HG03520 (cell line): ENCODE measurements at regions not wholly inside any gene's neighbourhood (a gene's known extent, or its start where the extent isn't known, plus 50 kb on each side); places are given as distances from the start of the nearest gene placed in this dataset.
"Not testable (repeated sequence)": the region's sequence is repeated elsewhere in the genome, so short reads cannot be mapped to it uniquely, and the experiment has no call there.

Experiments
- ATAC-seq: cut with Tn5 transposase; IDR thresholded peaks from one replicate; pipeline ENCODE4 v1.9.1; 2021; ENCODE audit warnings: mild to moderate bottlenecking, moderate library complexity; ENCODE audit not compliant: unreplicated experiment

DNA sequence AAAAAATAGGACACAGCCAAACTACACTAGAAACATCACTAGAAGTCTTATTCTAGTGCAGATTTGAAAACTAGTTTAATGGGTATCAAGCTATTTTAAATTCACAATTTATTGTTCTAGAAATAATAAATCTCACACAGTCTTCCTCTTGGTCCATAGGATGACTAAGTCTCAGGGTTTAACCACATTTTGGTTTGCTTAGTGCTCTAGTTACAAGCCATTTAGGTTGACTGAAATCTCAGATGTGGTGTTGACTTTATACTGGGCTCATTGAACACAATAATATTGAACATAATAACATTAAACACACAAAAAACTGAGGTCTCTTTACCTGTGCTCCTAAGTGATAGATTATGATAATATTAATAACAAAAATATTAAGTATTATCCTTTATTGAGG, 760.3 kb upstream of the CCDC179 start:
- ATAC-seq: no peak

DNA sequence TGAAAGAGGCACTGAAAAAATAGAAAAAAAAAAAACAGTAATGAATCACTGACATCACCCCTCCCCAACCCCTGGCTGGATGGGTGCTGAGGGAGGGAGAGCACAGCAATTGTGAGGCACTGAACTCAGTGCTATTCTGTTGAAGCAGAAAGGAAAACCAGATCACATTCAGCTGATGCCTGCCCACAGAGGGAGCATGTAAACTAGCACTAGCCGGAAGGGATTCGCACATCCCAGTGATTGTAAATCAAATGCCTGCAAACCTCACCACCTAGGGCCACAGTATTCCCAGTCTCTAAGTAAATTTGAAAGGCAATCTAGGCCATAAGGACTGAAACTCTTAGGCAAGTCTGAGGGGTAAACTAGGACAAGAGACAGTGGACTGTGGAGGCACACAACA, 772.0 kb upstream of the CCDC179 start:
- ATAC-seq: no peak

DNA sequence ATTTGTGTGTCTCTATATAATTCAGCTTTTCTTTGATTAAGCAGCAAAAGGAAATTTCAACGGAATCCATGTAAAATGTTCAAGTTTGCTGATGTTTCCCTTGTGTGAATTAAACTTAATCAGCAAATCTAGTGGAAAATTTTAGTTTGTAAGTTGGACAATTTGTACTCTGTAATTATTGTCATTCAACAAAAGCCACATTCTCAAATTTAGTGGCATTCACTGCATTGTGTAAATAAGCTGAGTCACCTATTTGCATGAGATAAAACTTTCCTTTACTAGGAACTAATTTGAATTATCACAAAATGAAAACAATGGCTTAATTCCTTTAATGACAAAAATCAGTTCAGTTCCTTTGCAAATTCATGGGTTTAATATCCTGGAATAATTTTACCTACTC, 784.2 kb upstream of the CCDC179 start:
- no peak for ATAC-seq

DNA sequence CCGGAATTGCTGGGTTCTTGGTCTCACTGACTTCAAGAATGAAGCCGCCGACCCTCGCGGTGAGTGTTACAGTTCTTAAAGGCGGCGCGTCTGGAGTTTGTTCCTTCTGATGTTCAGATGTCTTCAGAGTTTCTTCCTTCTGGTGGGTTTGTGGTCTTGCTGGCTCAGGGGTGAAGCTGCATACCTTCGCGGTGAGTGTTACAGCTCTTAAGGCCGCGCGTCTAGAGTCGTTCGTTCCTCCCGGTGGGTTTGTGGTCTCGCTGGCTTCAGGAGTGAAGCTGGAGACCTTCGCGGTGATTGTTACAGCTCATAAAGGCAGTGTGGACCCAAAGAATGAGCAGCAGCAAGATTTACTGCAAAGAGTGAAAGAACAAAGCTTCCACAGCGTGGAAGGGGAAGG, 792.1 kb upstream of the CCDC179 start:
- not testable (repeated sequence) for ATAC-seq

DNA sequence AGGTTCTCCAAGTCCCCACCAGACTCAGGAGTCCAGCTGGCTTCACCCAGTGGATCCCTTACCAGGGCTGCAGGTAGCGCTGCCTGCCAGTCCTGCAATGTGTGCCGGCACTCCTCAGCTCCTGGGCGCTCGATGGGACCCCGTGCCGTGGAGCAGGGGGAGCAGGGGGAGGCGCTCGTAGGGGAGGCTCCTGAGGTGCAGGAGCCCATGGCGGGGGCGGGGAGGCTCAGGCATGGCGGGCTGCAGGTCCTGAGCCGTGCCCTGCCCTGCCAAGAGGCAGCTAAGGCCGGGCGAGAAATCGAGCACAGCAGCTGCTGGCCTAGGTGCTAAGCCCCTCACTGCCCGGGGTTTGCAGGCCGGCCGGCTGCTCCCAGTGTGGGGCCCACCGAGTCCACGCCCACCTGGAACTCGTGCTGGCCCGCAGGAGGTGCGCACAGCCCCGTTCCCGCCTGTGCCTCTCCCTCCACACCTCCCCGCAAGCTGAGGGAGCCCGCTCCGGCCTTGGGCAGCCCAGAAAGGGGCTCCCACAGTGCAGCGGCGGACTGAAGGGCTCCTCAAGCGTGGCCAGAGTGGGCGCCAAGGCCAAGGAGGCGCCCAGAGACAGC, 792.9 kb upstream of the CCDC179 start:
- ATAC-seq: no peak

DNA sequence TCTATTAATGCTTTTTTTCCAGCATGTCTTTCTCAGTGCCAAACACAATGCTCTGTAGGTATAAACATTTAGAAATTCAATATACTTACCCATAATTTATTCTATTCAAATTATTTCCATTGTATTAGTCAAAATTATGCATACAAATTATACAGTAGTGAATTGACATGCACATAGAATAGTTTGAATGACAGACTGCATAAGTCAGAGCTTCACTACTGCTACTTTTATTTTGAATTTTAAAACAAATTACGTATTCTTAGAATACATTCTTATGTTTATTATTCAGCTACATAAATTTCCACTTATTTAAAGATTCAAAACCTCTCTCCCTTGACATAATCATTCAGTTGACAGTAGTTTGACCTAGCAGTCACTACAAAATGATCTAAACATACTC, 808.0 kb upstream of the CCDC179 start:
- no peak for ATAC-seq

DNA sequence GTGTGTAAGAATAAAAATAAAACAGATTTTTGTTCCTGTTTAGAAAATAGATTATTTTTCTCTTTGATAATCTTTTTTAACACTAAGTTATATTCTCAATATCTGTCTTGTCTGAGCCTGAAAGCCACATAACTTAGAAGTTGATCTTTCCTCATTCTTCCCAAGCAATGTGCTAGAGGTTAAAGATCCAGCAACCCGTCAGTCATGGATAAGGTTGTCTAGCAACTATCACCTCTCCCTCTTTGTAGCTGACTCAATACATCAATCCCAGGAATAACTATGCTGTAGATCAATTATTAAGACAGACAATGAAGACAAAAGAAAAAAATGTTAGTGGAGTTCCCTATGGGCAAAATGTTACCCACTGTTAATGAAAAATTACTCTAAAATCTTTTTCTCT, 813.1 kb upstream of the CCDC179 start:
- ATAC-seq: no peak

DNA sequence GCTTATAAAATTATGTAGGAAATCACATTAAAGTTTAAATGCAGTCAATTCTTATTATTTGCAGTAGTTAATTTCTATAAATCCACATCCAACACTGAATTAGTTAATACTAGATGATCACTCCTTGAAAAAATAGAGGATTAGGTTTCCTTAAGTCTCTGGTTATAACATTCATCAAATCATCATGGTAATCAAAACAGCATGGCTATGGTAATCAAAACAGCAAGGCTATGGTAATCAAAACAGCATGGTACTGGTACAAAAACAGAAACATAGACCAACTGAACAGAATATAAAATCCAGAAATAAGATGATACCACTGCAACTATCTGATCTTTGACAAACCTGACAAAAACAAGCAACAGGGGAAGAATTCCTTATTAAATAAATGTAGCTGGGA, 814.6 kb upstream of the CCDC179 start:
- ATAC-seq: no peak

DNA sequence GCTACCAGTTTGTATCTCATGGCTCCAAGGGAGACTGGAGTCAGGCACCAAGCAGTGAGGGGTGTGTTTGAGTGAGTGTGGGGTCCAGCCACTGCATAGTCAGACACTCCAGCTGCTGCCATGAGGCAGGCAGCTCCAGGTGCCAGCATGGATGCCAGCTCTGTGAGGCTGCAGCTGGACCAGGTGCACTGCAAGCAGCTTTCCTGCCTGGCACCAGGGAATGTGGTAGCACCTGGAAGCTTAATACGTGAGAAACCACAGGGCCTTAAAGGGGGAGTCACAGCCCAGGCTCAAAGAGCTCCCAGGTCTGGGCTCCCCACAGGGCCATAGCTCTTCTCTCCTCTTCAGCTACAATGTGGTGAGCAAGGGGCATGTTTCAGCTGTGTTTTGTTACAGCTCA, 817.8 kb upstream of the LUZP2 start:
- ATAC-seq: no peak

DNA sequence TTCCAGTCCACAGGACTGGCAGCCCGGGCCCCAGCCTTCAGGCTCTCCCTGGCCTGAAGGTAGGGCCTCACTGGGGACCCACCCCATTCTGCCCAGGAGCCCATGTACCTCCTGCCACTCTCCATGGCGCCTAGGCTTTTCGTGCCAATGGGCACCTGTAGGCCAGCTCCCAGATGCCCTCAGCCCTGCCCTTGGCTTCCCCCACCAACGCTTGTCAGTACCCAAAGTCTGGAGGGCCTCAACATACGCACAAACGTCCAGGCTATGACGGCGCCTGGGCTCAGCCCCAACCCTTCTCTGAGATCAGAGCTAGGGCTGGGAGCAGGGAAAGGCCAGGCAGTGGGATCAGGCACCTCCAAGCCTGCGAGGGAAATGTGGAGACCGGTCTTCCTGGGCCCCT, 816.9 kb upstream of the LUZP2 start:
- no peak for ATAC-seq

DNA sequence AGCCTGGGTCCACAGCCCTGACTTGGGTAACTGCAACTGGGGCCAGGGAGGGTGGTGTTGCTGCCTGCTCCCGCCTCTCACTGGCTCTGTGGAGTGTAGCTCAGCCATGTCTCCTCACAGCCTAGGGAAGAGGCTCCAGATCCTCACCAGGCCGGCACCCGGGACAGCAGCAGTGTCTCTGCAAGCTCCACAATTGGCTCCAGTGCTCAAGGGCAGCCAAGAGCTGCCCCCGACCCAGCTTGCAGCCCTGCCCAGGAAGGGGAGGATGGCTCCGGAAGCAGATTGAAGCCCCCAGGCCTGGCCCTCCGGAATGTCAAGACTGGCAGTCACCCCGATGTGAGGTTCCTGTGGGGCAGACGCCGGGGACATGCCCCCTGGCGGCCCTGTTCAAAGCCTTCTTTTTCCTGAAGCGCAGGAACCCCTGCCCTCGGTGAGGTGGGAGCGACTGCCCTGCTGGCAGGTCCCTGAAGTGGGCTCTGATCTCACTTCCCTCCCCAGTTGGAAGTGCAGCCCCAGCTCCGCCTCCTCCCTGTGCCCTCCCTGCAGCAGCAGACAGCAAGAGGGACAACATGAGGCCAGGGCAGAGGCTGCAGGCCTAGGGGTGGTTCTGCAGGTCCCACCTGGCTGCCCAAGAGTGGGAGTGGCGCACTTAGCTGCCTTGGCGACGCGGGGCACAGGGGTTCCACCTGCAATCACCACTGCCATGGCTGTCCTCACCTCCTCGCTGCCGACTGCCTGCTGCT, 816.2 kb upstream of the LUZP2 start:
- no peak for ATAC-seq

DNA sequence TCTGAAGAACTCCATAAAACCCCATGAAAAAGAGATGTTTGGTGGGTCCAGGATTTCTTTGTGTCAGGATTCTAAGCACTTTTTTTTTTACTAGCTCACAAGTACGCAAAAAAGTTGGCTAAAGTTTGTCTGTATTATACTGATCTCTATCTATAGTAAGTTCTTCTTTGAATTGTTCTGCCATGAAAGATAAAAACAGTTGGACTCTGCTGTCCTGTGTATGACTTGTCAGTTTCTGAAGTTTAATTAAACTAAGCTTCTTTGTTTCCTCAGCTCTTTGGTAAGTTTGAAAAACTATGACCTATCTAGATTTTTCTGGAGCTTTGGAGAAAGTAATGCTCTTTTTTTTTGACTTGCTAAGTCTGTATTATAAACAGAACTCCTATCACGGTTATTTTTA, 812.2 kb upstream of the LUZP2 start:
- no peak for ATAC-seq

DNA sequence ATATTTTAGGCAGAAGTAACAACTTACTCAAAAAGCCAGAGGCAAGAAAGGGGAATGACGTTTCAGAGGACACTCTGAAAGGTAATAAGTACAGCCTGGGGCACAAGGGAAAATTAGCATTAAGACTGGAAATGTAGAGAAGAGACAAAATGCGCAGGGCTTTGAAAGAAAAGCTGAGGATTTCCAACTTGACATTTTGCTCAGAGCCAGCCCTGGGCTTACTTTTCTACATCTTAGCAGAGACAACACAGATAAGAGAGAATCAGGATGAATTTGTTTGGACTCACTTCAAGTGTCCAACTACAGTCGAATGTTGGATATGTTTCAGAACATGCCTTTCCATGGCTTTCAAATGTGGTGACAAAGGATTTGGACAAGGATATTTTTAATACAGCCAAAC, 808.9 kb upstream of the LUZP2 start:
- no peak for ATAC-seq

DNA sequence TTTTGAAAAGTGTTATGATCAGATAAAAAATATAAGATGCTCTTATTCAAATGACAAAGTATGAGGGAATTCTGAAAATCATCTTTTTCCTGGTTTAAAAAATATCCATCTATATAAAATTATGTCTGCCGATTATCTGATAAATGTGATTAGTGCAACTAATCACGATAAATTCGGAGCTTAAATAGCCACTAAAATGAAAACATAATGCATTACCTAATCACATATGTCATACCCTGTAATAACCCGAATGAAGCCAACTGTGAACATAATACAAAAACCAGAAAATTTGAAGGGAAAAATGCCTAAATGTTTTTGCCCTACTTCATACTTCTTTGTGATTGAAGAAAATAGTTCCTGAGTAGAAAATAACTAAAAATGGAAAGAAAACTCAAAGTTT, 808.4 kb upstream of the LUZP2 start:
- no peak for ATAC-seq

DNA sequence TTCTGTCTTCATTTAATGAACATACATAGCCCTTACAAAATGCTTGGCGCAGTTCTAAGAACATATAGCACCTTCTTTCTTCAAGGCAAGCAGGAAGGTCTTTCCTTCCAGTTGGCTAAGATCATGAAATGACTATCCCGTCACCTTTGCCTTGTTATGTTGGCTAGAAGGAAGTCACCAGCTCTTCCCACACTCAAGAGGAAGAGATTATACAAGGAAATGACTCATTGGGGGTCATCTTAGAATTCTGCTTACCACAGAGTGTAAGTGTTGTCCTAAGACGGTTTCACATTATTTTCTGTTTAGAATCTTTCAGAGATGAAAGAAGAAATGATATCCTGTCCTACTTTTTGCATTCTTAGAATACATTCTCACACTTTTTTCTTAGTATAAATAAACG, 808.0 kb upstream of the LUZP2 start:
- no peak for ATAC-seq

DNA sequence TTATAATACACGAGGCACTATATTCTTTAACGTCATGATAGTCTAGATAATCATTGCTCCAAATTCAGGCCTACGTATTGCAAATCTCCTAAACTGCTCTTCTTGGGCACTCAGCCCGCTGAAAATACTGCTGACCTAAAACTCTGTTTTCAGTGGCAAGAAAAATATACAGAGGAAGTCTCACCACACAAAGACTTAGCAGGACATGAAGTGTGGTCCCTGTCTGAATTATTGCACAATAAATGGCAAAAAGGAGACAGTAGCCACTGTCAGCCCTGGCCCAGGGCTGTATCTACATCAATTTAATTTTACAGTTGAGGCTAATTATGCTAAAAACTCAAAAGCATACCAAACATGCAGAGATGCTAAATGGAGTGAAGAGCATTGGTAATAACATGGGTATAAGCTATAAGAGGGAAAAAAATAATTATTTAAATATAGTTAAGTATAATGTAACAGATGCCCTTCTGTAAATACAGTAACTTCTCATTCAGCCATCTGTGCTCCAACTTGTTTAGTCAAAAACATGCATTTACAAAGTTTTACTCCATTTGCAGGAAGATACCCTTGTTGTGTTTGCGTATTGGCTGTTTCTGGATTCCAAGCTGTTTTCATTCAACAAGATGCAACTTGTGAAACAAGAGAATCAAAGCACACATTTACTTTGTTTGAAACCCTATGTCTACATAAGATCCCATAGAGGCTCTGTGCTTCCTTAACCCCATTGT, 800.0 kb upstream of the LUZP2 start:
- no peak for ATAC-seq

DNA sequence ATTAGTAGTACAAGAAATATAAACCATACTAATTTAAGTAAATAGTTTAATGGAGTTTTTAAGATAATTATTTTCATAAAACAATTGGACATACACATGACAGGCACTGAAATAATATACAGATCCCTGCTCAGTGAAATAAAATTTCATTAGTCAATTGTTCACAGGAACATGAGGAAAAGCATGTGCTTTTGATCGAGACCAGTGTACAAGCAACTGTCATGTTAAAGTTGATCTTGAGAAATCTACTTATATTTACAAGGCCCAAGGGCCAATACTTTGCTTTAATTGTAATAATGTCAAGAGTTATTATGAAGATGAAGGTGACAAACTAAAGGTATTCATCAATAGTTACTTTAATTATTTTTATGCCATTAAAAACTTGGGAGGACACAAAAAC, 792.7 kb upstream of the LUZP2 start:
- no peak for ATAC-seq

DNA sequence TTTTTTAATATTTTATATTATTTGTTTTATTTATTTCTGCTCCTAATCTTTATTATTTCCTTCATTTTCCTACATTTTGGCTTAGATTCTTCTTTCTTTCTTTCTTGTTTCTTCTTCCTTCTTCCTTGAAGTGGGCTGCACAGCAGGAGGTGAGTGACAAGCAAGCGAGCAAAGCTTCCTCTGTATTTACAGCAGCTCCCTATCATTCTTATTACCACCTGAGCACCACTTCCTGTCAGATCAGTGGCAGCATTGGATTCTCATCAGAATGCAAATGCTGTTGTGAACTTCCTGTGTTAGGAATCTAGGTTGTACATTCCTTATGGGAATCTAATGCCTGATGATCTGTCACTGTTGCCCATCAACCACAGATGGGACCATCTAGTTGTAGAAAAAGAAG, 784.9 kb upstream of the LUZP2 start:
- ATAC-seq: no peak

DNA sequence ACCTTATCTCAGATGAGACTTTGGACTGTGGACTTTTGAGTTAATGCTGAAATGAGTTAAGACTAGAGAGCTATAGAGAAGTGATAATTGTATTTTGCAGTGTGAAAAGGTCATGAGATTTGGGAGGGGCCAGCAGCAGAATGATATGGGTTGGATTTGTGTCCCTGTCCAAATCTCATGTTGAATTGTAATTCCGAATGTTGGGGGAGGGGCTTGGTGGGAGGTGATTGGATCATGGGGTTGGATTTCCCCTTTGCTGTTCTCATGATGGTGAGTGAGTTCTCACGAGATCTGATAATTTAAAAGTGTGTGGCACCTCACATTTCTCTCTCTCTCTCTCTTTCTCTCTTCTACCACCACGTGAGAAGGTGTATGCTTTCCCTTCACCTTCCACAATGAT, 777.8 kb upstream of the LUZP2 start:
- no peak for ATAC-seq

DNA sequence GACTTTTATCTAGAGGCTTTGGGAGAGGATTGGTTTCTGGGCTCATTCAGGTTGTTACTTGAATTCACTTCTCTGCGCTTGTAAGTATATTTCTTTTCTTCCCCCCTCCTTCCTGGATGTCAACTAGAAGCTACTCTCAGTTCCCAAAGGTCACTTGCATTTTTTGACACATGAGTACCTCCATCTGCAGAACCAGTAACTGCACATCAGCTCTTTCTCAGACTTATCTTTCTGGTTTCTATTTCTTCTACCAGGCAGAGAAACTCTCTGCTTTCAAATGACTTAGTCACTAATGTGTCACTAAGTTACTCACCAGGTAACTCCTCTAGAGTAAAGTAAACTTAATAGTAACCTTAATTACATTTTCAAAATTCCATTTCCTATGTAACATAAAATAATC, 773.0 kb upstream of the LUZP2 start:
- no peak for ATAC-seq

DNA sequence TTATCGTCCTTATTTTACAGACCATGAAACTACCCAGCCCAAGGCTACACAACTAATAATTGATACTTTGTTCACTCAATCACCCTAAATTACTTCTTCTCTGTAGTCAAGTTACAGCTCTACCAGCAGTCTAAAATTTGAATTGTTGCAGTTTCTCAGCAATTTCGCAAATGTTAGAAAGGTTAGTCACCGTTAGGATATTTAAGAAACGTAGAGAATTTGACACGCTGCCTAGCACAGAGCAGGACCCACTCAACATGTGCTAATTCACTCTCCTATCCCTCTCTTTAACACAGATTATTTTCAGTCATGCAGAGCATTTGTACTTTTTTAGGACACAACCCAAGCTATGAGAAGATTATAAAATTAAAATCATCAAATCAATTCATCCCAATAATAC, 771.1 kb upstream of the LUZP2 start:
- ATAC-seq: no peak

DNA sequence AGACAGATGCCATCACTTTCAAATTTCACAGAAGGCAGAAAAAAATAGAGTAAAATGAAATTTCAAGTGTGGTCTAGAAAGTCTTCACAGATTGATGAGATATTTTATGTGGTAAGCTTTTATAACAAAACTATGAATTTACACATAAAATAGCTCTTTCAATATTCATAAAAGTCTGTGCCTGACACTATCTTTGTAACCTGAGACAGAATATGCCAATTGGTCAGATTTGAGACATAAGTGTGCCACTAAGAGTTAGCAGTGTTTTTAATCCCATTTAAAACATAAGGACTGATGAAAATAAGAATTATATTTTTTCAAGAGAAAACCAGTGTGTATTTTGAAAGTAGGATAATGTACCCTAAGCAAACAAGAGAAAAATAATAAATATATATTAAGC, 769.5 kb upstream of the LUZP2 start:
- ATAC-seq: no peak
